ENCODE measurements at regions not wholly inside any gene's neighbourhood (a gene's known extent, or its start where the extent isn't known, plus 50 kb on each side); places are given as distances from the start of the nearest gene placed in this dataset.

- no peaks in the 10 kb centered on the region for H3K36me3 Mint-ChIP-seq
- no peak overlapping the region for H3K4me3 Mint-ChIP-seq
- H3K27ac ChIP-seq (ENCODE audit: low read length): no peak overlapping the region
These were observed 91.8 kb upstream of the CNKSR3 start for GRCh38 chr6:154602296-154602695.

GRCh38 chr6:154602708-154603107 lies 92.2 kb upstream of the CNKSR3 start:
- Histone ChIP-seq H3K4me1 (ENCODE audit: control insufficient read depth, insufficient read depth, low read length) (peaks cover 10% of the 10 kb centered on the region), H3K36me3 (ENCODE audit: control insufficient read depth, insufficient read depth, low read length) (no peaks in the 10 kb centered on the region), H3K27me3 (ENCODE audit: control insufficient read depth, insufficient read depth, low read length) (no peaks in the 10 kb centered on the region), H3K4me3 (ENCODE audit: low read length) (no peak overlapping the region), H3K9me3 (ENCODE audit: control insufficient read depth, insufficient read depth, low read length) (no peaks in the 10 kb centered on the region), H3K27ac (ENCODE audit: low read length) (no peak overlapping the region)
- Mint-ChIP-seq H3K27me3 (ENCODE audit: low read depth in 2 of 2) (peaks cover 7 to 8% of the 10 kb centered on the region in 2 donors), H3K4me3 (no peak overlapping the region), H3K9me3 (no peaks in the 10 kb centered on the region), H3K4me1 (peaks cover 0 to 17% of the 10 kb centered on the region in 2 donors), H3K27ac (no peak overlapping the region), H3K36me3 (no peaks in the 10 kb centered on the region)
- intact Hi-C loops (cut with micrococcal nuclease): no loop called here
- DNase-seq (no peak), ATAC-seq (no peak)
- WGBS (ENCODE audit: insufficient coverage): no CpG with 5 or more reads among the region's 2 CpGs
- TF ChIP-seq CTCF (IDR thresholded peaks at IDR 0.05): no peak

More at GRCh38 chr6:154602296-154602695, 91.8 kb upstream of the CNKSR3 start:
- Mint-ChIP-seq H3K27me3 (ENCODE audit: low read depth in 2 of 2) (peaks cover 7% of the 10 kb centered on the region in 2 donors), H3K4me1 (peaks cover 0 to 17% of the 10 kb centered on the region in 2 donors), H3K27ac (no peak overlapping the region), H3K9me3 (no peaks in the 10 kb centered on the region)
- Histone ChIP-seq H3K36me3 (ENCODE audit: control insufficient read depth, insufficient read depth, low read length) (no peaks in the 10 kb centered on the region), H3K4me3 (ENCODE audit: low read length) (no peak overlapping the region), H3K27me3 (ENCODE audit: control insufficient read depth, insufficient read depth, low read length) (no peaks in the 10 kb centered on the region), H3K9me3 (ENCODE audit: control insufficient read depth, insufficient read depth, low read length) (no peaks in the 10 kb centered on the region), H3K4me1 (ENCODE audit: control insufficient read depth, insufficient read depth, low read length) (peaks cover 10% of the 10 kb centered on the region)
- DNase-seq (no peak), ATAC-seq (no peak)
- no peak for TF ChIP-seq CTCF (IDR thresholded peaks at IDR 0.05)
- 91% methylated on average over 3 of the region's 5 CpGs for WGBS (ENCODE audit: insufficient coverage)
- intact Hi-C loops (cut with micrococcal nuclease): no loop called here

- WGBS (ENCODE audit: insufficient coverage): 83% methylated on average over 8 of the region's 8 CpGs
- Mint-ChIP-seq H3K4me1 (peaks cover 0 to 17% of the 10 kb centered on the region in 2 donors), H3K36me3 (no peaks in the 10 kb centered on the region), H3K4me3 (no peak overlapping the region), H3K27ac (no peak overlapping the region), H3K27me3 (ENCODE audit: low read depth in 2 of 2) (peaks cover 7 to 8% of the 10 kb centered on the region in 2 donors), H3K9me3 (no peaks in the 10 kb centered on the region)
- Histone ChIP-seq H3K36me3 (ENCODE audit: control insufficient read depth, insufficient read depth, low read length) (no peaks in the 10 kb centered on the region), H3K9me3 (ENCODE audit: control insufficient read depth, insufficient read depth, low read length) (no peaks in the 10 kb centered on the region), H3K27ac (ENCODE audit: low read length) (no peak overlapping the region), H3K4me3 (ENCODE audit: low read length) (no peak overlapping the region), H3K27me3 (ENCODE audit: control insufficient read depth, insufficient read depth, low read length) (no peaks in the 10 kb centered on the region), H3K4me1 (ENCODE audit: control insufficient read depth, insufficient read depth, low read length) (peaks cover 10% of the 10 kb centered on the region)
- TF ChIP-seq CTCF (IDR thresholded peaks at IDR 0.05): no peak
- intact Hi-C loops (cut with micrococcal nuclease): no loop called here
- DNase-seq (no peak), ATAC-seq (no peak)
These were observed 93.6 kb upstream of the CNKSR3 start for GRCh38 chr6:154604119-154604518.

GRCh38 chr6:154605178-154605881 lies 94.8 kb upstream of the CNKSR3 start:
- no peaks in the 10 kb centered on the region for H3K36me3 ChIP-seq (ENCODE audit: control insufficient read depth, insufficient read depth, low read length)
- no peaks in the 10 kb centered on the region for H3K27me3 ChIP-seq (ENCODE audit: control insufficient read depth, insufficient read depth, low read length)
- H3K27ac ChIP-seq (ENCODE audit: low read length): no peak overlapping the region
- Mint-ChIP-seq H3K9me3 (no peaks in the 10 kb centered on the region), H3K4me1 (peaks cover 0 to 17% of the 10 kb centered on the region in 2 donors), H3K27me3 (ENCODE audit: low read depth in 2 of 2) (peaks cover 7 to 8% of the 10 kb centered on the region in 2 donors), H3K36me3 (no peaks in the 10 kb centered on the region), H3K4me3 (no peak overlapping the region), H3K27ac (no peak overlapping the region)
- H3K4me3 ChIP-seq (ENCODE audit: low read length): no peak overlapping the region
- DNase-seq: peak in 1 of 2 donors; percentile 44
- peak in 2 of 3 donors; percentile 21 to 24 for ATAC-seq
- H3K9me3 ChIP-seq (ENCODE audit: control insufficient read depth, insufficient read depth, low read length): no peaks in the 10 kb centered on the region
- TF ChIP-seq CTCF (IDR thresholded peaks at IDR 0.05): no peak
- WGBS (ENCODE audit: insufficient coverage): 60% methylated on average over 5 of the region's 8 CpGs
- intact Hi-C loops (cut with micrococcal nuclease): no loop called here
- peaks cover 10% of the 10 kb centered on the region for H3K4me1 ChIP-seq (ENCODE audit: control insufficient read depth, insufficient read depth, low read length)

Measured in natural killer cell (primary cell).